ENCODE measurements at regions not wholly inside any gene's neighbourhood (a gene's known extent, or its start where the extent isn't known, plus 50 kb on each side); places are given as distances from the start of the nearest gene placed in this dataset.
A peak's percentile ranks its signal among the peaks of the same experiment; 100 is the strongest.
"Not testable (repeated sequence)": the region's sequence is repeated elsewhere in the genome, so short reads cannot be mapped to it uniquely, and the experiment has no call there.

- DNase-seq: no peak
These were observed 401.4 kb upstream of the C16orf82 start for GRCh38 chr16:26665166-26665939.

- DNase-seq: no peak
These were observed 400.2 kb upstream of the C16orf82 start for GRCh38 chr16:26666486-26666885.

GRCh38 chr16:26667307-26667706, 399.4 kb upstream of the C16orf82 start:
- no peak for DNase-seq

- DNase-seq: no peak
These were observed 398.7 kb upstream of the C16orf82 start for GRCh38 chr16:26668026-26668425.

- peak; percentile 6 to 19 for DNase-seq
These were observed 394.5 kb upstream of the C16orf82 start for GRCh38 chr16:26672206-26672605.

GRCh38 chr16:26673011-26673410, 393.7 kb upstream of the C16orf82 start:
- no peak for DNase-seq

- DNase-seq: no peak
These were observed 386.1 kb upstream of the C16orf82 start for GRCh38 chr16:26680671-26681070.

GRCh38 chr16:26688105-26688504, 378.6 kb upstream of the C16orf82 start:
- no peak for DNase-seq

- DNase-seq: no peak
These were observed 378.0 kb upstream of the C16orf82 start for GRCh38 chr16:26688699-26689098.

- DNase-seq: no peak
These were observed 374.1 kb upstream of the C16orf82 start for GRCh38 chr16:26692658-26693057.

GRCh38 chr16:26697807-26698206, 368.9 kb upstream of the C16orf82 start:
- no peak for DNase-seq

GRCh38 chr16:26700250-26700649, 366.5 kb upstream of the C16orf82 start:
- no peak for DNase-seq

GRCh38 chr16:26701243-26701886, 365.4 kb upstream of the C16orf82 start:
- DNase-seq: no peak

GRCh38 chr16:26705346-26705745, 361.4 kb upstream of the C16orf82 start:
- no peak for DNase-seq

GRCh38 chr16:26708428-26708827, 358.3 kb upstream of the C16orf82 start:
- no peak for DNase-seq

- DNase-seq: no peak
These were observed 357.6 kb upstream of the C16orf82 start for GRCh38 chr16:26709175-26709574.

- DNase-seq: no peak
These were observed 357.0 kb upstream of the C16orf82 start for GRCh38 chr16:26709754-26710153.

- DNase-seq: no peak
These were observed 356.3 kb upstream of the C16orf82 start for GRCh38 chr16:26710450-26710849.

GRCh38 chr16:26712876-26713275, 353.9 kb upstream of the C16orf82 start:
- DNase-seq: no peak

GRCh38 chr16:26715969-26716368, 350.8 kb upstream of the C16orf82 start:
- no peak for DNase-seq

GRCh38 chr16:26717826-26718225, 348.9 kb upstream of the C16orf82 start:
- DNase-seq: no peak

GRCh38 chr16:26721290-26721689, 345.4 kb upstream of the C16orf82 start:
- DNase-seq: no peak

GRCh38 chr16:26721957-26722356, 344.8 kb upstream of the C16orf82 start:
- not testable (repeated sequence) for DNase-seq

GRCh38 chr16:26724189-26724588, 342.5 kb upstream of the C16orf82 start:
- no peak for DNase-seq

GRCh38 chr16:26727848-26728247, 338.9 kb upstream of the C16orf82 start:
- no peak for DNase-seq
